ENCODE measurements at regions not wholly inside any gene's neighbourhood (a gene's known extent, or its start where the extent isn't known, plus 50 kb on each side); places are given as distances from the start of the nearest gene placed in this dataset.

GRCh38 chr4:178470996-178471784 is 1029.0 kb upstream of the AGA start:
- in situ Hi-C loops (cut with HindIII; ENCODE audit: low pct_ligation_motif_present, low pct_unique_long_range_greater_than_20kb, low sequenced_read_pairs), result no loop called here
- DNase-seq, result no peak

DNA sequence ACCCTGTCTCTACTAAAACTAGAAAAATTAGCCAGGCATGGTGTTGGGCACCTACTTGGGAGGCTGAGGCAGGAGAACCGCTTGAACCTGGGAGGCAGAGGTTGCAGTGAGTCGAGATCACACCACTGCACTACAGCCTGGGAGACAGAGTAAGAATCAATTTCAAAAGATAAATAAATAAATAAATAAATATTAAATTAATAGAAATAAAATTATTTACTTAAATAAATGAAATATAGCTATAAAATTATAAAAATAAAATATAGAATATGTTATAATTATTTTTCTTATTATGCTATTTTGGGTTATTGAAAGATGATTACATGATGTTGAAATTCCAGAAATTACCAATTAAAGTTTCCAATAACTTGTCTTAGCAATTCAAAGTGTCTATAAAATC is 1029.8 kb upstream of the AGA start:
- no peak for DNase-seq
- in situ Hi-C loops (cut with HindIII; ENCODE audit: low pct_ligation_motif_present, low pct_unique_long_range_greater_than_20kb, low sequenced_read_pairs), result no loop called here

- no peak for DNase-seq
- in situ Hi-C loops (cut with HindIII; ENCODE audit: low pct_ligation_motif_present, low pct_unique_long_range_greater_than_20kb, low sequenced_read_pairs), result no loop called here
Observed at GRCh38 chr4:178480105-178480504, 1037.9 kb upstream of the AGA start.

DNA sequence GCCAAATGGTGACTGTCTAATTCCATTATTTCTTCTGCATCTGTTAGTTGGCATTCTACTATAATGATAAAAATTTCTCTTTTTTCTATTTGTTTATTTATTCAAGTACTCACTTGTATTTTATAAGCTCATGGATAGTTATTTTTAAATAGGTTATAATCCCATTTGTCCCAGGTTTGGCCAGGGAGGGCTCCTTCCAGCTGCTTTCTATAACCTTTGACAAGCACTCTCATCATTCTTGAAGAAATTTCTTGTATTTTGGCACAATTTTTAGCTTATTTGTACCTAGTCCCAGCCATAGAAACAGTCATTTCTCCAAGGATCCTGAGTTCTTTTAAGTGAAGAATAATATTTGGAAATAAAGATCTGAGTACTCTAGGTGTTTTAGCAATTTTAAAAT is 1038.6 kb upstream of the AGA start:
- in situ Hi-C loops (cut with HindIII; ENCODE audit: low pct_ligation_motif_present, low pct_unique_long_range_greater_than_20kb, low sequenced_read_pairs), result no loop called here

DNA sequence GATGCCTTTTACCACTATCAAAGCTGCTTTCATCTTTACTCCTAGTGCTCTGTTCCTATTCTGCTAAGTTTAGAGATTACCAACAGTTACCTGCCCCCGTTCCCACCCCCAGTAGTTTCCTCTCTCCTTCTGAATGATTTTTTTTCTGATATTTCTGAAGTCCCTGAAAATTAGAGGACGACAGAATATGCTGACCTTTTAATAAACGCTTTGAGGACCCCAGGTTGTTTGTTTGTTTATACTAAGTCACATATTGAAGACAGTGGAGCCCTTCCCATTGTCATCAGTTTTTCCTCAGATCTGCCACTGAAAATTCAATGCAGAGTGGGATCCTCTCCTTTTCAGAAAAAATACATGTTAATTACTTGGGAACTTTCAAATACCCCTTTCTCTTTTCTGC is 1039.3 kb upstream of the AGA start:
- DNase-seq, result no peak
- in situ Hi-C loops (cut with HindIII; ENCODE audit: low pct_ligation_motif_present, low pct_unique_long_range_greater_than_20kb, low sequenced_read_pairs), result no loop called here

More for the DNA sequence above, 1038.6 kb upstream of the AGA start:
- DNase-seq, result no peak

DNA sequence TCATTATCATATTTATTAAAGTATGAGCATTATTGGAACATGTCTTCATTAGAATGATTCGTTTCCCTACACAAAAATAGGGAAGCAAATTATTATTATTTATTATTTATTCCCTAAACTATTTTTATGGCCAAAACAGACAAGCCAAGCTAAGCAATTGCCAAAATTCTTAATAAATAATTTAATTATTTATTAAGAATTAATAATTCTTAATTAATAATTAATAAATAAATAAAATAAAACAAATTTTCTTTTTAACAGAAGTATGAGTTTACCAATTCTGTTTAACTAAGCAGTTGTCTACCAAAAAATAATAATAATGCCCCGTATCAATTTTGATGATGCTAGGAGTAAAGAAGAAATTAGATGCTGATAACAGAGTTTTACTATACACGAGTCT is 1080.8 kb upstream of the AGA start:
- in situ Hi-C loops (cut with HindIII; ENCODE audit: low pct_ligation_motif_present, low pct_unique_long_range_greater_than_20kb, low sequenced_read_pairs), result no loop called here
- DNase-seq, result no peak

GRCh38 chr4:178535939-178536579 is 1093.8 kb upstream of the AGA start:
- in situ Hi-C loops (cut with HindIII; ENCODE audit: low pct_ligation_motif_present, low pct_unique_long_range_greater_than_20kb, low sequenced_read_pairs), result no loop called here
- DNase-seq, result no peak

DNA sequence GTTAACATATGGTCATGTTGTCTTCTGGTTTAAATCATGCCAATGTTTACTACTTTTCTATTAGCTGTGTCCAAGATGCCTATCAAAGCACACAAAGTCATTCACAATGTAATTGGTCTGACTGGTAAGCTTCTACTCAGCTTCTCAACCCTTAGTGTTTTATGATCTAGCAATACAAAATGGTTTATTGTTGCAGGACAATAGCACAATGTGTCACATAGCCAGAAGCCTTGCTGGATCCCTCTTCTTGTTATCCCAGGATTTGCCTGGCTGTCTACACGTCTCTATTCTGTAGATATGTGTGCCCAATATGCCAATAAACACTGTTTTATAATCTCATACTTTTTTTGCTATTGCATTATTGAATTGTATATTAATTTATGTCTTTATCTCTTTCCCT is 1111.0 kb upstream of the AGA start:
- in situ Hi-C loops (cut with HindIII; ENCODE audit: low pct_ligation_motif_present, low pct_unique_long_range_greater_than_20kb, low sequenced_read_pairs), result no loop called here

GRCh38 chr4:178554352-178554751 is 1112.1 kb upstream of the AGA start:
- DNase-seq, result no peak
- in situ Hi-C loops (cut with HindIII; ENCODE audit: low pct_ligation_motif_present, low pct_unique_long_range_greater_than_20kb, low sequenced_read_pairs), result no loop called here

More for the DNA sequence above, 1111.0 kb upstream of the AGA start:
- DNase-seq, result no peak

DNA sequence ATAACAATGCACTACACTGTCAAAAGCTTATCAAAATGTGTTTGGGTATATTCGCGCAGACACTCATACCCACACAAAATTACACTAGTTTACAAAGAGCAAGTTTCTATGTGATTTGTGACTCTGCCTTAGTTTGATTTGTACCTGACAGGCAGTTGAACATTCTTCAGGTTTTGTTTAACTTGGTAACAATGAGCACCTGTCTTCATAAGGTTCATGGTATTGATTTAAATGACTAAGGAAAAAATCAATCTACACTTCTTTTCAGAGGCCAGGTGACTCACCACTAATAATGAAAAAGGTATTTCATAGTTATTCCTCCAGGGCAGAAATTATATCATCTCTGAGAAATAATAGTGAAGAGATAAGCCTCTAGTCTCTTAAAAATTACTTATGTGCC is 1114.6 kb upstream of the AGA start:
- in situ Hi-C loops (cut with HindIII; ENCODE audit: low pct_ligation_motif_present, low pct_unique_long_range_greater_than_20kb, low sequenced_read_pairs), result no loop called here
- DNase-seq, result no peak

DNA sequence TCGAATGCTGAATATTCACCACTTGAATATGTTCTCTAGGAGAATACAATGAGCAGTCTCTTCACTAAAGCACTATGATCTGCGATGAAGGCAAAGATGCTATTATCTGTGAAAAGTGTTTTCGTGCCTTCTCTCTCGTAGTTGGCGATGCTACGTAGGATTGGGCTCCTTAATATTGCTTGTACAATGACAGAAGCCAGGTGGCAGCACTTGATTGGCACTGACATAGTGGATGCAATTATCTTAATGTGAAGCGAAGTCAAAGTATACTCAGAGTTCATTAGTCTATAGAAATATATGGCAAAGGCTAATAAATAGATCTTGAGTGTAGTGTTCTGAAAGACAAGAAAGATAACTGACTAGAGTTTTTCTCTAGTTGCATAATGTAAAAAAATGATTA is 1135.7 kb upstream of the AGA start:
- DNase-seq, result peak; percentile 2
- in situ Hi-C loops (cut with HindIII; ENCODE audit: low pct_ligation_motif_present, low pct_unique_long_range_greater_than_20kb, low sequenced_read_pairs), result no loop called here

GRCh38 chr4:178595500-178596138 is 1153.4 kb upstream of the AGA start:
- in situ Hi-C loops (cut with HindIII; ENCODE audit: low pct_ligation_motif_present, low pct_unique_long_range_greater_than_20kb, low sequenced_read_pairs), result no loop called here
- no peak for DNase-seq

- in situ Hi-C loops (cut with HindIII; ENCODE audit: low pct_ligation_motif_present, low pct_unique_long_range_greater_than_20kb, low sequenced_read_pairs), result no loop called here
- DNase-seq, result no peak
Observed at GRCh38 chr4:178598672-178599071, 1156.4 kb upstream of the AGA start.

GRCh38 chr4:178599521-178599920 is 1157.3 kb upstream of the AGA start:
- DNase-seq, result peak; percentile 22
- in situ Hi-C loops (cut with HindIII; ENCODE audit: low pct_ligation_motif_present, low pct_unique_long_range_greater_than_20kb, low sequenced_read_pairs), result no loop called here

DNA sequence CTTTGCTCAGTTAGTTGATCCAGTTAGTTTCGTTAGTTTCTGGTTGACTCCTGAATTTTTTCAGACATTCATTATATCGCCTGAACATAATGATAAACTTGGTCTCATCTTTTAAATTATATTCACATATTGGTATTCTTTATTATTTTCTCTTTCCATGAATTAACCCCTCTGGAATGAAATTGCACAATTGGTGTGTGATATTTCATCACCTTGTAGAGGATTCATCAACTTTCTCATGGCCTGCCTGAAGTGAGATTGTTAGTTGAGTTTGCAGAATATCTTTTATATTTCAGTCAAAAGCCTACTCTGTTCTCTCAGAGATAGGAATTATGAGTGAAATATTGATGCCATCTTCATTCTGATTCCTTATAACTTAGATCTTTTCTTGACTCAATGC is 1160.6 kb upstream of the AGA start:
- no peak for DNase-seq
- in situ Hi-C loops (cut with HindIII; ENCODE audit: low pct_ligation_motif_present, low pct_unique_long_range_greater_than_20kb, low sequenced_read_pairs), result no loop called here

- DNase-seq, result no peak
- in situ Hi-C loops (cut with HindIII; ENCODE audit: low pct_ligation_motif_present, low pct_unique_long_range_greater_than_20kb, low sequenced_read_pairs), result no loop called here
Observed at GRCh38 chr4:178611062-178611461, 1168.8 kb upstream of the AGA start.

DNA sequence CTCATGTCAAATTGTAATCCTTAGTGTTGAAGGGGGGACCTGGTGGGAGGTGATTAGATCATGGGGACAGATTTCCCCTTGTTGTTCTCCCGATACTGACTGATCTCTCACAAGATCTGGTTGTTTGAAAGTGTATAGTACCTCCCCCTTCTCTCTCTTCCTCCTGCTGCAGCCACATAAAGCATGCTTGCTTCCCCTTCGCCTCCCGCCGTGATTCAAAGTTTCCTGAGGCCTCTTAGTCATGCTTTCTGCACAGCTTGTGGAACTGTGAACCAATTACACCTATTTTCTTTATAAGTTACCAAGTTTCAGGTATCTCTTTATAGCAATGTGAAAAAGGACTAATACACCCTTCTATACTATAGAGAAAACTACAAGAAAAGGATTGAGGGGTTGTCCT is 1170.5 kb upstream of the AGA start:
- in situ Hi-C loops (cut with HindIII; ENCODE audit: low pct_ligation_motif_present, low pct_unique_long_range_greater_than_20kb, low sequenced_read_pairs), result no loop called here
- no peak for DNase-seq

- no peak for DNase-seq
- in situ Hi-C loops (cut with HindIII; ENCODE audit: low pct_ligation_motif_present, low pct_unique_long_range_greater_than_20kb, low sequenced_read_pairs), result no loop called here
Observed at GRCh38 chr4:178632415-178632814, 1190.2 kb upstream of the AGA start.

- in situ Hi-C loops (cut with HindIII; ENCODE audit: low pct_ligation_motif_present, low pct_unique_long_range_greater_than_20kb, low sequenced_read_pairs), result no loop called here
- no peak for DNase-seq
Observed at GRCh38 chr4:178633263-178633662, 1191.0 kb upstream of the AGA start.

GRCh38 chr4:178664621-178665020 is 1222.4 kb upstream of the AGA start:
- in situ Hi-C loops (cut with HindIII; ENCODE audit: low pct_ligation_motif_present, low pct_unique_long_range_greater_than_20kb, low sequenced_read_pairs), result no loop called here
- no peak for DNase-seq
